DOHH2 (cell line): ENCODE measurements at regions not wholly inside any gene's neighbourhood (a gene's known extent, or its start where the extent isn't known, plus 50 kb on each side); places are given as distances from the start of the nearest gene placed in this dataset.

Source experiments
- EZH2phosphoT487 ChIP-seq: fragments of 200-600 bp; sonication (generic); IDR thresholded peaks from 2 replicates; pipeline ENCODE4 v1.6.1; 2017; ENCODE audit warnings: borderline replicate concordance, mild to moderate bottlenecking, antibody characterized with exemption, low read length, moderate library complexity, mixed read lengths
- TF ChIP-seq, protein P1 (sequence below): fragments of 200-600 bp; sonication (generic); IDR thresholded peaks from one replicate; pipeline ENCODE4 v1.5.1; 2014; ENCODE audit warnings: antibody characterized with exemption, mild to moderate bottlenecking, low read depth, low read length; ENCODE audit not compliant: poor library complexity, severe bottlenecking

DNA sequence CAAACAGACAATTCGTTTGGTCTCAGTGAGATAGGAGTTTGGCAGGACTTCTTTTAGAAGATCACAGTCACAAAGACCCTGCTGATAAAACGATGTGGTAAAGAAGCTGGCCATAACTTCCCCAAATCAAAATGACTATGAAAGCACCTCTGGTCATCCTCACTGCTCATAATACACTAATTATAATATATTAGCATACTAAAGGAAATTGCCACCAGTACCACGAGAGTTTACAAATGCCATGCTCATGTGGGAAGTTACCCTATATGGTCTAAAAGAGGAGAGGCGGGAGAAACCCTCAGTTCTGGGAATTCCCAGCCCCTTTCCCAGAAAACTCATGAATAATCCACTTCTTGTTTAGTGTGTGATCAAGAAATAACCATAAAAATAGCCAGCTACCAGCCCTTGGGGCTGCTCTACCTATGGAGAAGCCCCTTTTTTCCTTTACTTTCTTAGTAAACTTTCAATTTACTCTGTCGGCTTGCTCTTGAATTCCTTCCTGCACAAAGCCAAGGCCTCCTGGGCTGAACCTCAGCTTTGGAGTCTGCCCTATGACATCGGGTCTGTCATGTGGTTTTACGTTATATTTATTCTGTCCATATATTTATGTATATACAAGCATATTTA, 115.8 kb upstream of the IGSF10 start:
- TF ChIP-seq, protein P1, sequence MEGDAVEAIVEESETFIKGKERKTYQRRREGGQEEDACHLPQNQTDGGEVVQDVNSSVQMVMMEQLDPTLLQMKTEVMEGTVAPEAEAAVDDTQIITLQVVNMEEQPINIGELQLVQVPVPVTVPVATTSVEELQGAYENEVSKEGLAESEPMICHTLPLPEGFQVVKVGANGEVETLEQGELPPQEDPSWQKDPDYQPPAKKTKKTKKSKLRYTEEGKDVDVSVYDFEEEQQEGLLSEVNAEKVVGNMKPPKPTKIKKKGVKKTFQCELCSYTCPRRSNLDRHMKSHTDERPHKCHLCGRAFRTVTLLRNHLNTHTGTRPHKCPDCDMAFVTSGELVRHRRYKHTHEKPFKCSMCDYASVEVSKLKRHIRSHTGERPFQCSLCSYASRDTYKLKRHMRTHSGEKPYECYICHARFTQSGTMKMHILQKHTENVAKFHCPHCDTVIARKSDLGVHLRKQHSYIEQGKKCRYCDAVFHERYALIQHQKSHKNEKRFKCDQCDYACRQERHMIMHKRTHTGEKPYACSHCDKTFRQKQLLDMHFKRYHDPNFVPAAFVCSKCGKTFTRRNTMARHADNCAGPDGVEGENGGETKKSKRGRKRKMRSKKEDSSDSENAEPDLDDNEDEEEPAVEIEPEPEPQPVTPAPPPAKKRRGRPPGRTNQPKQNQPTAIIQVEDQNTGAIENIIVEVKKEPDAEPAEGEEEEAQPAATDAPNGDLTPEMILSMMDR: no peak
- no peak for TF ChIP-seq EZH2phosphoT487
